MM.1S (cell line): ENCODE measurements at regions not wholly inside any gene's neighbourhood (a gene's known extent, or its start where the extent isn't known, plus 50 kb on each side); places are given as distances from the start of the nearest gene placed in this dataset.

Experiments used
- CTCF ChIP-seq: fragments of 300-600 bp; sonication (generic); IDR thresholded peaks from 2 replicates; pipeline ENCODE4 v1.5.1; 2016; ENCODE audit warnings: antibody characterized with exemption, low read length, mixed read lengths
- EZH2 ChIP-seq: fragments of 300-600 bp; sonication (generic); optimal IDR thresholded peaks from 2 replicates; pipeline ENCODE3; 2017; ENCODE audit warnings: low read depth, mild to moderate bottlenecking, antibody characterized with exemption, low read length, mixed read lengths
- EZH2phosphoT487 ChIP-seq: fragments of 300-600 bp; sonication (generic); IDR thresholded peaks from 2 replicates; pipeline ENCODE4 v1.6.1; 2018; ENCODE audit warnings: antibody characterized with exemption, low read length

GRCh38 chr5:175595905-175596304, 62.0 kb upstream of the HRH2 start:
- TF ChIP-seq CTCF, result no peak
- TF ChIP-seq EZH2phosphoT487, result no peak
- no peak for TF ChIP-seq EZH2
